GM21786 (cell line): ENCODE measurements at regions not wholly inside any gene's neighbourhood (a gene's known extent, or its start where the extent isn't known, plus 50 kb on each side); places are given as distances from the start of the nearest gene placed in this dataset.

ENCODE experiments used
- ATAC-seq: cut with Tn5 transposase; IDR thresholded peaks from one replicate; pipeline ENCODE4 v1.9.1; 2021; ENCODE audit not compliant: unreplicated experiment

GRCh38 chr6:87909849-87910248 lies 137.8 kb upstream of the SPACA1 start:
- ATAC-seq, result no peak

- no peak for ATAC-seq
Observed at GRCh38 chr6:87908978-87909811, 138.4 kb upstream of the SPACA1 start.

GRCh38 chr6:87907521-87907920 lies 140.1 kb upstream of the SPACA1 start:
- peak; percentile 46 for ATAC-seq

GRCh38 chr6:87905101-87905641 lies 142.5 kb upstream of the SPACA1 start:
- ATAC-seq, result peak; percentile 86

GRCh38 chr6:87904011-87904410 lies 143.6 kb upstream of the SPACA1 start:
- no peak for ATAC-seq

GRCh38 chr6:87903323-87903722 lies 144.3 kb upstream of the SPACA1 start:
- no peak for ATAC-seq

- no peak for ATAC-seq
Observed at GRCh38 chr6:87902383-87902782, 145.3 kb upstream of the SPACA1 start.

- no peak for ATAC-seq
Observed at GRCh38 chr6:87901613-87902012, 146.0 kb upstream of the SPACA1 start.

GRCh38 chr6:87900160-87900698 lies 147.4 kb upstream of the SPACA1 start:
- ATAC-seq, result no peak

GRCh38 chr6:87899499-87900147 lies 148.0 kb upstream of the SPACA1 start:
- ATAC-seq, result no peak

GRCh38 chr6:87897663-87898062 lies 150.0 kb upstream of the SPACA1 start:
- ATAC-seq, result no peak

- no peak for ATAC-seq
Observed at GRCh38 chr6:87897013-87897412, 150.6 kb upstream of the SPACA1 start.

GRCh38 chr6:87887266-87887665 lies 160.4 kb upstream of the SPACA1 start:
- no peak for ATAC-seq

- no peak for ATAC-seq
Observed at GRCh38 chr6:87884203-87884602, 163.4 kb upstream of the SPACA1 start.

GRCh38 chr6:87881342-87881895 lies 166.2 kb upstream of the SPACA1 start:
- no peak for ATAC-seq

GRCh38 chr6:87879132-87879861 lies 168.3 kb upstream of the SPACA1 start:
- peak; percentile 85 for ATAC-seq

GRCh38 chr6:87875781-87876180 lies 171.9 kb upstream of the SPACA1 start:
- ATAC-seq, result no peak

GRCh38 chr6:87873556-87873955 lies 171.5 kb upstream of the AKIRIN2 start:
- no peak for ATAC-seq

- ATAC-seq, result no peak
Observed at GRCh38 chr6:87870556-87870955, 168.5 kb upstream of the AKIRIN2 start.

GRCh38 chr6:87869064-87869905 lies 167.3 kb upstream of the AKIRIN2 start:
- no peak for ATAC-seq
